H9 (cell line): ENCODE measurements at regions not wholly inside any gene's neighbourhood (a gene's known extent, or its start where the extent isn't known, plus 50 kb on each side); places are given as distances from the start of the nearest gene placed in this dataset.

ENCODE experiments used
- DNase-seq: peaks from one replicate; pipeline ENCODE4 v3.0.0-alpha.2; 2017
- H2AFZ ChIP-seq: one replicate; pipeline ENCODE4 v1.6.1; 2013; ENCODE audit warnings: mild to moderate bottlenecking, low read length, control low read depth, moderate library complexity
- H2AK5ac ChIP-seq: 2 replicates; pipeline ENCODE4 v1.6.1; 2013; ENCODE audit warnings: low read length, control low read depth, mixed read lengths; ENCODE audit not compliant: insufficient read length
- H2BK120ac ChIP-seq: one replicate; pipeline ENCODE4 v1.6.1; 2013; ENCODE audit warnings: low read depth, mild to moderate bottlenecking, low read length, control low read depth, inconsistent platforms; ENCODE audit not compliant: poor library complexity, severe bottlenecking
- H2BK12ac ChIP-seq: 2 replicates; pipeline ENCODE4 v1.6.1; 2013; ENCODE audit warnings: low read length, control low read depth, mixed read lengths, low read depth; ENCODE audit not compliant: insufficient read length
- H2BK15ac ChIP-seq: 2 replicates; pipeline ENCODE4 v1.6.1; 2013; ENCODE audit warnings: low read depth, low read length, control low read depth
- H2BK20ac ChIP-seq: one replicate; pipeline ENCODE4 v1.6.1; 2013; ENCODE audit warnings: low read depth, mild to moderate bottlenecking, low read length, control low read depth, inconsistent platforms; ENCODE audit not compliant: poor library complexity, severe bottlenecking
- H2BK5ac ChIP-seq: 2 replicates; pipeline ENCODE4 v1.6.1; 2013; ENCODE audit warnings: low read length, control low read depth, mixed read lengths; ENCODE audit not compliant: insufficient read length
- H3K14ac ChIP-seq: 2 replicates; pipeline ENCODE4 v1.6.1; 2013; ENCODE audit warnings: low read length, control low read depth; ENCODE audit not compliant: insufficient read depth
- H3K18ac ChIP-seq: 2 replicates; pipeline ENCODE4 v1.6.1; 2013; ENCODE audit warnings: low read depth, mild to moderate bottlenecking, mixed read lengths, low read length, control low read depth; ENCODE audit not compliant: insufficient read length
- H3K23ac ChIP-seq: 2 replicates; pipeline ENCODE4 v1.6.1; 2013; ENCODE audit warnings: low read length, control low read depth, mixed read lengths, low read depth; ENCODE audit not compliant: insufficient read length
- H3K23me2 ChIP-seq: 2 replicates; pipeline ENCODE4 v1.6.1; 2013; ENCODE audit warnings: low read depth, mild to moderate bottlenecking, mixed read lengths, low read length, control low read depth; ENCODE audit not compliant: insufficient read length, poor library complexity, severe bottlenecking
- H3K27ac ChIP-seq: 2 replicates; pipeline ENCODE4 v1.5.1; 2013; ENCODE audit warnings: low read length, control low read depth, mixed read lengths, low read depth; ENCODE audit not compliant: insufficient read length
- H3K27me3 ChIP-seq: 2 replicates; pipeline ENCODE4 v1.6.1; 2013; ENCODE audit warnings: low read length, control low read depth, inconsistent platforms; ENCODE audit not compliant: insufficient read depth
- H3K4ac ChIP-seq: 2 replicates; pipeline ENCODE4 v1.6.1; 2013; ENCODE audit warnings: low read depth, mild to moderate bottlenecking, control low read depth, inconsistent platforms, low read length, moderate library complexity
- H3K4me1 ChIP-seq: 2 replicates; pipeline ENCODE4 v1.6.1; 2013; ENCODE audit warnings: low read length, control low read depth, inconsistent platforms; ENCODE audit not compliant: insufficient read depth
- H3K4me2 ChIP-seq: 2 replicates; pipeline ENCODE4 v1.6.1; 2013; ENCODE audit warnings: low read length, control low read depth, mixed read lengths; ENCODE audit not compliant: insufficient read length, insufficient read depth
- H3K56ac ChIP-seq: 2 replicates; pipeline ENCODE4 v1.6.1; 2013; ENCODE audit warnings: low read depth, mild to moderate bottlenecking, mixed read lengths, low read length, control low read depth; ENCODE audit not compliant: insufficient read length
- H3K79me1 ChIP-seq: 2 replicates; pipeline ENCODE4 v1.6.1; 2013; ENCODE audit warnings: low read depth, mild to moderate bottlenecking, moderate library complexity, low read length, control low read depth, inconsistent platforms; ENCODE audit not compliant: insufficient read depth, poor library complexity, severe bottlenecking
- H3K79me2 ChIP-seq: 2 replicates; pipeline ENCODE4 v1.6.1; 2013; ENCODE audit warnings: low read length, control low read depth, inconsistent platforms; ENCODE audit not compliant: insufficient read depth
- H3K9ac ChIP-seq: 2 replicates; pipeline ENCODE4 v1.6.1; 2013; ENCODE audit warnings: low read length, control low read depth, mixed read lengths; ENCODE audit not compliant: insufficient read length; ENCODE audit errors: extremely low read depth
- H3K9me3 ChIP-seq: one replicate; pipeline ENCODE4 v1.6.1; 2013; ENCODE audit warnings: low read depth, low read length, inconsistent platforms; ENCODE audit not compliant: control insufficient read depth
- H3T11ph ChIP-seq: one replicate; pipeline ENCODE4 v1.6.1; 2013; ENCODE audit warnings: mild to moderate bottlenecking, low read length, control low read depth, inconsistent platforms
- H4K20me1 ChIP-seq: one replicate; pipeline ENCODE4 v1.6.1; 2013; ENCODE audit not compliant: control insufficient read depth, insufficient read length, insufficient read depth
- H4K5ac ChIP-seq: 2 replicates; pipeline ENCODE4 v1.6.1; 2013; ENCODE audit warnings: low read depth, mild to moderate bottlenecking, mixed read lengths, low read length, control low read depth; ENCODE audit not compliant: insufficient read length
- H4K8ac ChIP-seq: replicated peaks from 2 replicates; pipeline ENCODE4 v1.6.1; 2013; ENCODE audit warnings: low read length, control low read depth, mixed read lengths, low read depth; ENCODE audit not compliant: insufficient read length
- H4K91ac ChIP-seq: 2 replicates; pipeline ENCODE4 v1.6.1; 2013; ENCODE audit warnings: low read depth, mild to moderate bottlenecking, moderate library complexity, mixed read lengths, low read length, control low read depth; ENCODE audit not compliant: insufficient read length
- H3K27ac Mint-ChIP-seq, 3 experiments: 2 replicates in 2 of 3; 3 replicates in 1 of 3; pipeline ENCODE4 v1.8.0; 2020 to 2021; ENCODE audit warnings: mixed read lengths in 3 of 3, mild to moderate bottlenecking in 1 of 3, moderate library complexity in 1 of 3
- H3K27me3 Mint-ChIP-seq: 2 replicates; pipeline ENCODE4 v1.8.0; 2021; ENCODE audit warnings: low read depth, mild to moderate bottlenecking, moderate library complexity, mixed read lengths
- H3K36me3 Mint-ChIP-seq, 3 experiments: 2 replicates in 2 of 3; 3 replicates in 1 of 3; pipeline ENCODE4 v1.8.0; 2020 to 2021; ENCODE audit warnings: low read depth in 3 of 3, mixed read lengths in 3 of 3; ENCODE audit not compliant: insufficient read depth in 1 of 3
- H3K4me1 Mint-ChIP-seq, 2 experiments: 2 replicates each; pipeline ENCODE4 v1.8.0; 2020; ENCODE audit warnings: mixed read lengths in 2 of 2
- H3K4me3 Mint-ChIP-seq, 2 experiments: 2 replicates in 1 of 2; 3 replicates in 1 of 2; pipeline ENCODE4 v1.8.0; 2020 to 2021; ENCODE audit warnings: mild to moderate bottlenecking in 2 of 2, mixed read lengths in 2 of 2, moderate library complexity in 1 of 2
- H3K9me3 Mint-ChIP-seq, 2 experiments: 2 replicates in 1 of 2; 3 replicates in 1 of 2; pipeline ENCODE4 v1.8.0; 2020; ENCODE audit warnings: mild to moderate bottlenecking in 2 of 2, mixed read lengths in 2 of 2, moderate library complexity in 1 of 2
- TF ChIP-seq, protein P1 (sequence below): fragments of 200-600 bp; sonication (generic); conservative IDR thresholded peaks from 3 replicates; pipeline ENCODE4 v1.8.0; 2021; ENCODE audit warnings: antibody characterized with exemption, mild to moderate bottlenecking

DNA sequence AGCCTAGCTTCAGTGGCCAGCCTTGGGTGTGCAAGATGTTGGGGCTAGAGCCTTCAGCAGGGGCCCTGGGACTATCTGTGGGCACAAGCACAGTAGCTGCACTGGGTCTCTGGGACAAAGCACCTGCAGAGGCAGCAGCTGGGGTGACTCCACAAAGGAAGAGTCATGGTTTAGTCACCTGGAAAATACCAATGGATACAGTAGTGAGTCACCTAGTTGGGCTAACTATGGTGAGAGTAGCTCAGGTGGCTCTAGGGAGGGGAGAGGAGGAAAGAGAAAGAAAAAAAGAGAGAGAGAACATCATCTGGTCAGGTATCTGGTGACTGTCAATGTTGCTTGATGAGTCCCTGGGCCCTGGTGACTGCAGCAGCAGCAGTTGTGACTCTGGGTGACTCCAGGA, 72.9 kb upstream of the SPIN4 start:
- H2BK15ac ChIP-seq, result no peak overlapping the region
- H3T11ph ChIP-seq, result no peak overlapping the region
- H3K4me2 ChIP-seq, result no peak overlapping the region
- H3K4ac ChIP-seq, result no peak overlapping the region
- H4K8ac ChIP-seq, result no peak overlapping the region
- no peak for DNase-seq
- H2AFZ ChIP-seq, result no peak overlapping the region
- no peaks in the 10 kb centered on the region for H3K27me3 ChIP-seq
- no peaks in the 10 kb centered on the region for H4K20me1 ChIP-seq
- no peak overlapping the region for H3K14ac ChIP-seq
- no peak overlapping the region for H4K5ac ChIP-seq
- H2BK20ac ChIP-seq, result no peak overlapping the region
- H2BK120ac ChIP-seq, result no peak overlapping the region
- H3K79me2 ChIP-seq, result no peaks in the 10 kb centered on the region
- H2BK5ac ChIP-seq, result no peak overlapping the region
- no peaks in the 10 kb centered on the region; a peak in 1 of 4 replicates for H3K4me1 Mint-ChIP-seq
- no peak overlapping the region for H3K56ac ChIP-seq
- no peak overlapping the region for H3K4me3 Mint-ChIP-seq
- TF ChIP-seq, protein P1, sequence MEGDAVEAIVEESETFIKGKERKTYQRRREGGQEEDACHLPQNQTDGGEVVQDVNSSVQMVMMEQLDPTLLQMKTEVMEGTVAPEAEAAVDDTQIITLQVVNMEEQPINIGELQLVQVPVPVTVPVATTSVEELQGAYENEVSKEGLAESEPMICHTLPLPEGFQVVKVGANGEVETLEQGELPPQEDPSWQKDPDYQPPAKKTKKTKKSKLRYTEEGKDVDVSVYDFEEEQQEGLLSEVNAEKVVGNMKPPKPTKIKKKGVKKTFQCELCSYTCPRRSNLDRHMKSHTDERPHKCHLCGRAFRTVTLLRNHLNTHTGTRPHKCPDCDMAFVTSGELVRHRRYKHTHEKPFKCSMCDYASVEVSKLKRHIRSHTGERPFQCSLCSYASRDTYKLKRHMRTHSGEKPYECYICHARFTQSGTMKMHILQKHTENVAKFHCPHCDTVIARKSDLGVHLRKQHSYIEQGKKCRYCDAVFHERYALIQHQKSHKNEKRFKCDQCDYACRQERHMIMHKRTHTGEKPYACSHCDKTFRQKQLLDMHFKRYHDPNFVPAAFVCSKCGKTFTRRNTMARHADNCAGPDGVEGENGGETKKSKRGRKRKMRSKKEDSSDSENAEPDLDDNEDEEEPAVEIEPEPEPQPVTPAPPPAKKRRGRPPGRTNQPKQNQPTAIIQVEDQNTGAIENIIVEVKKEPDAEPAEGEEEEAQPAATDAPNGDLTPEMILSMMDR, result no peak
- H2BK12ac ChIP-seq, result no peak overlapping the region
- H4K91ac ChIP-seq, result no peak overlapping the region
- H3K18ac ChIP-seq, result no peak overlapping the region
- H3K27ac ChIP-seq, result no peak overlapping the region
- H3K27me3 Mint-ChIP-seq, result no peaks in the 10 kb centered on the region
- H3K23me2 ChIP-seq, result no peaks in the 10 kb centered on the region
- H2AK5ac ChIP-seq, result no peak overlapping the region
- H3K4me1 ChIP-seq, result no peaks in the 10 kb centered on the region; the same call in 1 of the 2 replicates
- peaks cover 37% of the 10 kb centered on the region for H3K9me3 ChIP-seq
- peaks cover 34 to 36% of the 10 kb centered on the region in 2 experiments for H3K9me3 Mint-ChIP-seq
- H3K9ac ChIP-seq, result no peak overlapping the region
- H3K23ac ChIP-seq, result no peak overlapping the region
- H3K27ac Mint-ChIP-seq, result no peak overlapping the region
- H3K36me3 Mint-ChIP-seq, result peaks cover 0 to 16% (median 12%) of the 10 kb centered on the region in 3 experiments; a peak in 5 of 7 replicates
- H3K79me1 ChIP-seq, result no peaks in the 10 kb centered on the region
